HCT116 (cell line): ENCODE measurements at regions not wholly inside any gene's neighbourhood (a gene's known extent, or its start where the extent isn't known, plus 50 kb on each side); places are given as distances from the start of the nearest gene placed in this dataset.

ENCODE experiments used
- ATAC-seq: fragments of 200-7000 bp; cut with Tn5 transposase; 2 replicates; pipeline ENCODE4 v1.9.1; 2020; ENCODE audit warnings: mild to moderate bottlenecking, moderate library complexity
- BruUV-seq: library from RNA; stranded (reverse); fragments of 400-500 nt; replicated peaks from 2 replicates; lab custom pipeline; 2021; lab: Mats Ljungman, UMichigan
- CTCF ChIA-PET: fragments of 300-600 bp; sonication (Branson Sonifier 250); formaldehyde crosslinking; loops from one replicate; lab custom pipeline; 2021; ENCODE audit warnings: antibody characterized with exemption; lab: Charles Lee
- POLR2A ChIA-PET: fragments of 300-600, 350-600 bp; sonication (Branson Sonifier 250); formaldehyde crosslinking; loops from one replicate; lab custom pipeline; 2021; ENCODE audit warnings: antibody characterized with exemption; lab: Charles Lee
- RAD21 ChIA-PET, 2 experiments: fragments of 300-600 bp; sonication (Branson Sonifier 250); formaldehyde crosslinking; loops; one replicate each; lab custom pipeline; 2023; ENCODE audit warnings: low total read pairs in 2 of 2; ENCODE audit not compliant: uncharacterized antibody in 2 of 2, unreplicated experiment in 2 of 2, low non-redundant PET in 1 of 2; lab: Charles Lee
- DNase-seq: peaks from one replicate; pipeline ENCODE4 v3.0.0-alpha.2; 2010; ENCODE audit warnings: low read depth, low spot score
- H2AFZ ChIP-seq: fragments of 200-600 bp; shearing (Covaris generic), sonication (generic); 2 replicates; pipeline ENCODE4 v1.6.1; 2017; ENCODE audit warnings: low read depth, mixed run types, mixed read lengths, antibody characterized with exemption, low read length; ENCODE audit not compliant: poor library complexity, severe bottlenecking
- H3K27ac ChIP-seq: 2 replicates; pipeline ENCODE4 v1.5.1; 2012; ENCODE audit warnings: low read depth, low read length
- H3K27me3 ChIP-seq: fragments of 200-600 bp; sonication (generic); 2 replicates; pipeline ENCODE4 v1.6.1; 2016; ENCODE audit warnings: mixed run types, low read length, mixed read lengths; ENCODE audit not compliant: insufficient read depth
- H3K36me3 ChIP-seq, 2 experiments: fragments of 200-500 bp in 1 of 2; fragments of 200-600 bp in 1 of 2; sonication (Bioruptor generic) in 1 of 2; sonication (generic) in 1 of 2; 2 replicates each; pipeline versions ENCODE4 v1.5.1 to v1.6.1; 2014 to 2016; ENCODE audit warnings: low read length in 2 of 2, inconsistent platforms in 1 of 2, mixed read lengths in 1 of 2, mixed run types in 1 of 2; ENCODE audit not compliant: insufficient read depth in 2 of 2, control insufficient read depth in 1 of 2
- H3K4me1 ChIP-seq, 2 experiments: fragments of 200-600 bp in 1 of 2; sonication (generic) in 1 of 2; 2 replicates each; pipeline versions ENCODE4 v1.5.1 to v1.6.1; 2012 to 2017; ENCODE audit warnings: low read length in 2 of 2, inconsistent platforms in 1 of 2, mild to moderate bottlenecking in 1 of 2, mixed read lengths in 1 of 2, mixed run types in 1 of 2, moderate library complexity in 1 of 2; ENCODE audit not compliant: insufficient read depth in 2 of 2, control insufficient read depth in 1 of 2
- H3K4me2 ChIP-seq: fragments of 200-600 bp; sonication (generic); 2 replicates; pipeline ENCODE4 v1.6.1; 2017; ENCODE audit warnings: mixed run types, low read length, mixed read lengths
- H3K4me3 ChIP-seq, 2 experiments: fragments of 200-600 bp in 1 of 2; sonication (generic) in 1 of 2; replicated peaks in 1 of 2; 2 replicates each; pipeline ENCODE4 v1.5.1; 2011 to 2016; ENCODE audit warnings: low read length in 2 of 2, control low read depth in 1 of 2, low read depth in 1 of 2, mild to moderate bottlenecking in 1 of 2, mixed read lengths in 1 of 2, mixed run types in 1 of 2
- H3K79me2 ChIP-seq: fragments of 200-600 bp; sonication (generic); 2 replicates; pipeline ENCODE4 v1.6.1; 2017; ENCODE audit warnings: mild to moderate bottlenecking, mixed run types, low read length, moderate library complexity, mixed read lengths; ENCODE audit not compliant: insufficient read depth
- H3K9ac ChIP-seq: fragments of 200-600 bp; sonication (generic); 2 replicates; pipeline ENCODE4 v1.6.1; 2016; ENCODE audit warnings: low read length, mixed read lengths
- H3K9me2 ChIP-seq: fragments of 200-600 bp; sonication (generic), shearing (Covaris generic); 2 replicates; pipeline ENCODE4 v1.6.1; 2017; ENCODE audit warnings: mixed run types, mild to moderate bottlenecking, moderate library complexity; ENCODE audit not compliant: insufficient read depth
- H3K9me3 ChIP-seq, 2 experiments: fragments of 200-500 bp in 1 of 2; fragments of 200-600 bp in 1 of 2; sonication (Bioruptor generic) in 1 of 2; sonication (generic) in 1 of 2; 2 replicates each; pipeline ENCODE4 v1.6.1; 2014 to 2017; ENCODE audit warnings: low read length in 2 of 2, mixed read lengths in 2 of 2, inconsistent platforms in 1 of 2, low read depth in 1 of 2, mild to moderate bottlenecking in 1 of 2, mixed run types in 1 of 2, moderate library complexity in 1 of 2; ENCODE audit not compliant: control insufficient read depth in 1 of 2, insufficient read depth in 1 of 2
- H4K20me1 ChIP-seq: fragments of 200-600 bp; sonication (generic), shearing (Covaris generic); 2 replicates; pipeline ENCODE4 v1.6.1; 2017; ENCODE audit warnings: mixed run types, mild to moderate bottlenecking, moderate library complexity; ENCODE audit not compliant: insufficient read depth
- POLR2A ChIP-seq: IDR thresholded peaks from 2 replicates; pipeline ENCODE4 v1.7.0; 2011; ENCODE audit warnings: borderline replicate concordance; ENCODE audit not compliant: insufficient read depth, insufficient read length; ENCODE audit errors: extremely low read depth
- YY1 ChIP-seq: IDR thresholded peaks from 2 replicates; pipeline ENCODE4 v1.6.1; 2011; ENCODE audit warnings: low read length, low read depth, moderate library complexity, mild to moderate bottlenecking; ENCODE audit not compliant: insufficient replicate concordance; ENCODE audit errors: extremely low read depth
- intact Hi-C: fragments of 100-400 bp; cut with micrococcal nuclease; formaldehyde crosslinking; loops from 2 replicates; pipeline ENCODE4 v1.10.0; 2022
- TF ChIP-seq, protein P1 (sequence below), 3 experiments: fragments of 200-600 bp in 1 of 3; sonication (generic) in 1 of 3; IDR thresholded peaks in 2 of 3; conservative IDR thresholded peaks in 1 of 3; 2 replicates each; pipeline ENCODE4 v1.5.1; 2012 to 2017; ENCODE audit warnings: low read depth in 2 of 3, low read length in 2 of 3, antibody characterized with exemption in 1 of 3, borderline replicate concordance in 1 of 3, control low read depth in 1 of 3, mild to moderate bottlenecking in 1 of 3, mixed read lengths in 1 of 3, mixed run types in 1 of 3, moderate library complexity in 1 of 3; ENCODE audit not compliant: insufficient read depth in 1 of 3
- TF ChIP-seq, protein P2 (sequence below): IDR thresholded peaks from 2 replicates; pipeline ENCODE4 v1.6.1; 2011; ENCODE audit warnings: mild to moderate bottlenecking, low read length, moderate library complexity; ENCODE audit not compliant: insufficient replicate concordance; ENCODE audit errors: extremely low read depth
- TF ChIP-seq, protein P3 (sequence below): IDR thresholded peaks from 2 replicates; pipeline ENCODE4 v1.6.1; 2012

DNA sequence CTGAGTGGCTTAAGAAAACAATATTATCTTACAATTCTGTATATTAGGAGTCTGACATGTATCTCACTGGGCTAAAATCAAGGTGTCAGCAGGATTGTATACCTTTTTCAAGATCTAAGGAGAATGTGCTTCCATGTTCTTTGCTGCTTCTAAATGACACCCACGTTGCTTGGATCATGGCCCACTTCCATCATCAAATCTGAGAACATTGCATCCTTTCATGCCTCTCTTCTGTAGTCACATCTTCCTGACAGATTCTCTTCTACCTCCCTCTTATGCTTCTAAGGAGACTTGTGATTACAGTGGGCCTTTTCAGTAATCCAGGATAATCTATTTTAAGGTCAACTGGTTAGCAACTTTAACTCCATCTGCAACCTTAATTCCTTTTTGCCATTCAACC, 499.4 kb downstream of the FAM181B start:
- H4K20me1 ChIP-seq, result no peaks in the 10 kb centered on the region
- no peak for ATAC-seq
- no peak overlapping the region for H3K27ac ChIP-seq
- H3K9me3 ChIP-seq, result peaks cover 0 to 10% of the 10 kb centered on the region in 2 experiments; a peak in 2 of 4 replicates
- H3K36me3 ChIP-seq, result no peaks in the 10 kb centered on the region
- TF ChIP-seq, protein P1, sequence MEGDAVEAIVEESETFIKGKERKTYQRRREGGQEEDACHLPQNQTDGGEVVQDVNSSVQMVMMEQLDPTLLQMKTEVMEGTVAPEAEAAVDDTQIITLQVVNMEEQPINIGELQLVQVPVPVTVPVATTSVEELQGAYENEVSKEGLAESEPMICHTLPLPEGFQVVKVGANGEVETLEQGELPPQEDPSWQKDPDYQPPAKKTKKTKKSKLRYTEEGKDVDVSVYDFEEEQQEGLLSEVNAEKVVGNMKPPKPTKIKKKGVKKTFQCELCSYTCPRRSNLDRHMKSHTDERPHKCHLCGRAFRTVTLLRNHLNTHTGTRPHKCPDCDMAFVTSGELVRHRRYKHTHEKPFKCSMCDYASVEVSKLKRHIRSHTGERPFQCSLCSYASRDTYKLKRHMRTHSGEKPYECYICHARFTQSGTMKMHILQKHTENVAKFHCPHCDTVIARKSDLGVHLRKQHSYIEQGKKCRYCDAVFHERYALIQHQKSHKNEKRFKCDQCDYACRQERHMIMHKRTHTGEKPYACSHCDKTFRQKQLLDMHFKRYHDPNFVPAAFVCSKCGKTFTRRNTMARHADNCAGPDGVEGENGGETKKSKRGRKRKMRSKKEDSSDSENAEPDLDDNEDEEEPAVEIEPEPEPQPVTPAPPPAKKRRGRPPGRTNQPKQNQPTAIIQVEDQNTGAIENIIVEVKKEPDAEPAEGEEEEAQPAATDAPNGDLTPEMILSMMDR (IDR thresholded peaks at IDR 0.05 in 2 of 3, conservative IDR thresholded peaks at IDR 0.05 in 1 of 3; ENCODE audit: borderline replicate concordance in 1 of 3, insufficient read depth in 1 of 3, low read depth in 2 of 3, low read length in 2 of 3), result no peak
- TF ChIP-seq, protein P2, sequence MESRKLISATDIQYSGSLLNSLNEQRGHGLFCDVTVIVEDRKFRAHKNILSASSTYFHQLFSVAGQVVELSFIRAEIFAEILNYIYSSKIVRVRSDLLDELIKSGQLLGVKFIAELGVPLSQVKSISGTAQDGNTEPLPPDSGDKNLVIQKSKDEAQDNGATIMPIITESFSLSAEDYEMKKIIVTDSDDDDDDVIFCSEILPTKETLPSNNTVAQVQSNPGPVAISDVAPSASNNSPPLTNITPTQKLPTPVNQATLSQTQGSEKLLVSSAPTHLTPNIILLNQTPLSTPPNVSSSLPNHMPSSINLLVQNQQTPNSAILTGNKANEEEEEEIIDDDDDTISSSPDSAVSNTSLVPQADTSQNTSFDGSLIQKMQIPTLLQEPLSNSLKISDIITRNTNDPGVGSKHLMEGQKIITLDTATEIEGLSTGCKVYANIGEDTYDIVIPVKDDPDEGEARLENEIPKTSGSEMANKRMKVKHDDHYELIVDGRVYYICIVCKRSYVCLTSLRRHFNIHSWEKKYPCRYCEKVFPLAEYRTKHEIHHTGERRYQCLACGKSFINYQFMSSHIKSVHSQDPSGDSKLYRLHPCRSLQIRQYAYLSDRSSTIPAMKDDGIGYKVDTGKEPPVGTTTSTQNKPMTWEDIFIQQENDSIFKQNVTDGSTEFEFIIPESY, result no peak
- no peak for TF ChIP-seq YY1
- TF ChIP-seq, protein P3, sequence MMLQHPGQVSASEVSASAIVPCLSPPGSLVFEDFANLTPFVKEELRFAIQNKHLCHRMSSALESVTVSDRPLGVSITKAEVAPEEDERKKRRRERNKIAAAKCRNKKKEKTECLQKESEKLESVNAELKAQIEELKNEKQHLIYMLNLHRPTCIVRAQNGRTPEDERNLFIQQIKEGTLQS, result no peak
- TF ChIP-seq POLR2A, result no peak
- H2AFZ ChIP-seq, result no peak overlapping the region
- DNase-seq, result no peak
- intact Hi-C loops, result no loop called here
- RAD21 ChIA-PET, result no interaction called here
- H3K4me1 ChIP-seq, result no peaks in the 10 kb centered on the region
- no peaks in the 10 kb centered on the region for H3K79me2 ChIP-seq
- H3K4me3 ChIP-seq, result no peak overlapping the region
- H3K27me3 ChIP-seq, result no peaks in the 10 kb centered on the region
- CTCF ChIA-PET, result no interaction called here
- no peaks in the 10 kb centered on the region for H3K9me2 ChIP-seq
- no TSS peak for BruUV-seq
- POLR2A ChIA-PET, result no interaction called here
- no peak overlapping the region for H3K9ac ChIP-seq
- no peak overlapping the region for H3K4me2 ChIP-seq
